Neutrophil (primary cell): ENCODE measurements at regions not wholly inside any gene's neighbourhood (a gene's known extent, or its start where the extent isn't known, plus 50 kb on each side); places are given as distances from the start of the nearest gene placed in this dataset.

Experiments
- H3K27ac ChIP-seq: fragments of 200-600 bp; sonication (generic); 2 replicates; pipeline ENCODE4 v1.5.1; 2016; ENCODE audit warnings: mild to moderate bottlenecking, moderate library complexity
- H3K27me3 ChIP-seq: fragments of 200-600 bp; sonication (generic); 2 replicates; pipeline ENCODE4 v1.6.0; 2016; ENCODE audit warnings: mild to moderate bottlenecking
- H3K36me3 ChIP-seq: fragments of 200-600 bp; sonication (generic); 2 replicates; pipeline ENCODE4 v1.5.1; 2017
- H3K4me1 ChIP-seq, 2 experiments: fragments of 200-600 bp in 1 of 2; sonication (generic) in 1 of 2; 1 replicate in 1 of 2; 2 replicates in 1 of 2; pipeline versions ENCODE4 v1.5.1 to v1.6.1; 2013 to 2016; ENCODE audit warnings: low read depth in 1 of 2, low read length in 1 of 2, mild to moderate bottlenecking in 1 of 2, moderate library complexity in 1 of 2; ENCODE audit not compliant: control insufficient read depth in 1 of 2, insufficient read depth in 1 of 2
- H3K4me3 ChIP-seq, 2 experiments: fragments of 200-600 bp in 1 of 2; sonication (generic) in 1 of 2; 1 replicate in 1 of 2; 2 replicates in 1 of 2; pipeline ENCODE4 v1.5.1; 2013 to 2016; ENCODE audit warnings: low read depth in 1 of 2, low read length in 1 of 2, mild to moderate bottlenecking in 1 of 2, moderate library complexity in 1 of 2
- H3K9me3 ChIP-seq: fragments of 200-600 bp; sonication (generic); 2 replicates; pipeline ENCODE4 v1.5.1; 2016
- TF ChIP-seq, protein P1 (sequence below): fragments of 200-600 bp; sonication (generic); IDR thresholded peaks from 2 replicates; pipeline ENCODE4 v1.5.1; 2016; ENCODE audit warnings: antibody characterized with exemption

DNA sequence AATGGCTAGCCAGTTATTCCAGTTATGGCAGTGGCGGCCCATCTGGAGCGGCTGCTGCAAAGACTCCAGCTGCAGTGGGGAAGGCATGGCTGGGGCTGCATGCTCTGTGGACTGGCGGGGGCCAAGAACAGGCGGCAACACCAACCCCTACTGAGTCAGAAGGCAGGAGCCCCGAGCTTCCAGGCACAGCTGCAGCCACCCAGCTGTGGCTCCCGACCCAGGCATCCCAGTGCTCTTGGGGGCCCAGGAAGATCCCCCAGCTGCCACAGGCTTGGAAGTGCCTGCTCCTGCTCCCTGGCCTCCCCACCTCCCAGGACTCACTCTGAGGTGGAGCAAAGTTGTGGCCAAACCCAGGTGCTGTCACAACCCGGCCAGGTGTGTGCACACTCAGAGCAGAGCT lies 317.0 kb upstream of the RRP15 start:
- H3K4me1 ChIP-seq: no peaks in the 10 kb centered on the region
- TF ChIP-seq, protein P1, sequence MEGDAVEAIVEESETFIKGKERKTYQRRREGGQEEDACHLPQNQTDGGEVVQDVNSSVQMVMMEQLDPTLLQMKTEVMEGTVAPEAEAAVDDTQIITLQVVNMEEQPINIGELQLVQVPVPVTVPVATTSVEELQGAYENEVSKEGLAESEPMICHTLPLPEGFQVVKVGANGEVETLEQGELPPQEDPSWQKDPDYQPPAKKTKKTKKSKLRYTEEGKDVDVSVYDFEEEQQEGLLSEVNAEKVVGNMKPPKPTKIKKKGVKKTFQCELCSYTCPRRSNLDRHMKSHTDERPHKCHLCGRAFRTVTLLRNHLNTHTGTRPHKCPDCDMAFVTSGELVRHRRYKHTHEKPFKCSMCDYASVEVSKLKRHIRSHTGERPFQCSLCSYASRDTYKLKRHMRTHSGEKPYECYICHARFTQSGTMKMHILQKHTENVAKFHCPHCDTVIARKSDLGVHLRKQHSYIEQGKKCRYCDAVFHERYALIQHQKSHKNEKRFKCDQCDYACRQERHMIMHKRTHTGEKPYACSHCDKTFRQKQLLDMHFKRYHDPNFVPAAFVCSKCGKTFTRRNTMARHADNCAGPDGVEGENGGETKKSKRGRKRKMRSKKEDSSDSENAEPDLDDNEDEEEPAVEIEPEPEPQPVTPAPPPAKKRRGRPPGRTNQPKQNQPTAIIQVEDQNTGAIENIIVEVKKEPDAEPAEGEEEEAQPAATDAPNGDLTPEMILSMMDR: no peak
- no peaks in the 10 kb centered on the region for H3K9me3 ChIP-seq
- no peak overlapping the region for H3K4me3 ChIP-seq
- H3K27ac ChIP-seq: no peak overlapping the region
- H3K27me3 ChIP-seq: no peaks in the 10 kb centered on the region
- no peaks in the 10 kb centered on the region for H3K36me3 ChIP-seq

DNA sequence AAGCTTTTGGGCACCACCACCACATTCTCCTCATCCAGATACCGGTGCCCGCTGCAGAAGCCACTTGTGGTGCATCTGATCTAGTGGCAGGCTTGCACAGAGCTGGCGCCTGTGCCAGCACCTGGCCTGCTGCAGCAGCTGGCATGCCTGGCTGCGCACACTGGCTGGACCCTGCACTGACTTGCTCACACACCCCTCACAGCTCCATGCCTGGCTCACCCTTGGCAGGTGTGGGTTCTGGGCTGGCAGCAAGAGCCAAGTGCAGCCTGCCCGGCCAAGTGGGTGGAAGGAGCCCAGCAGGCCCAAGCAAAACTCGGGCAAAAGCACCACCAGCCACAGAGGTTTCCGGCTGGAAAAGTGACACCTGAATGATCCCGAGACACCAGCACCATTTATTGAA lies 315.7 kb upstream of the RRP15 start:
- Histone ChIP-seq H3K4me3 (no peak overlapping the region), H3K27me3 (no peaks in the 10 kb centered on the region), H3K36me3 (no peaks in the 10 kb centered on the region), H3K9me3 (no peaks in the 10 kb centered on the region), H3K4me1 (no peaks in the 10 kb centered on the region), H3K27ac (no peak overlapping the region)
- TF ChIP-seq, protein P1: no peak

DNA sequence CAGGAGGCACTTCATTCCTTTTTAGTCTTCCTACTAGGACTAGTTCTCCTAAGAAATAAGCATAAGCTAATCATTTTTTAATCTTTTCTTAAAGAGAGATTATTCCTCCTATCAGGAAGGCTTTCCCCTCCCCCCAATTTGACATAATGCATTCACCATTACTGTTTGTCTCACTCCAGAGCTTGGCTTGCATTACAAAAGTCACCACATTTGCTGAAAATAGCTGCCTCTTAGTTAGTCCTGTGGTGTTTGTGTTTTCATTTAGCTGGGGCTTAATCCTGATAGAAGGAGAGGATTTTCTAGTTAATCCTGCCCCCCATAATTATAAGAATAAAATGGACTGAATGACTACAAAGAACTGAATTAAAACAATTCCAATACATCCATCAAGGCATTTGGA lies 307.1 kb upstream of the RRP15 start:
- TF ChIP-seq, protein P1: no peak
- Histone ChIP-seq H3K9me3 (no peaks in the 10 kb centered on the region), H3K36me3 (no peaks in the 10 kb centered on the region), H3K4me1 (no peaks in the 10 kb centered on the region), H3K4me3 (no peak overlapping the region), H3K27me3 (no peaks in the 10 kb centered on the region), H3K27ac (no peak overlapping the region)

DNA sequence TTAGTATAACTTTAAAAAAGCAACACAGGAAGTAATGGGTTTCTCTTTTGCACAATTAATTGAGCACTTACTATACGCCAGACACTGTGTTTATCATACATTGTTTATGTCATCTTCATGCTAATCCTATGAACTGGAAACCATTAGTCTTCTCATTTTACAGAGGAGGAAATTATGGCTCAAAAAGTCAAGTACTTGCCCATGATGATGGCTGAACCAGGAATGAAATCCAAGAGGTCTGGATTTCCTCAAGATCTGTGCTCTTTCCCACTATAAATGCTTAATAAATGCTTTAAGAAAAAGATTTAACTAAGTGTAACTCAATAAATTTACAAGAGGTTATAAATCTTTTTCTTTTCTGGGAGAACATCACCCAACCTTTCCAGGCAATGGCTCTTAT lies 303.7 kb upstream of the RRP15 start:
- TF ChIP-seq, protein P1: no peak
- H3K4me1 ChIP-seq: no peaks in the 10 kb centered on the region
- H3K4me3 ChIP-seq: no peak overlapping the region
- no peaks in the 10 kb centered on the region for H3K36me3 ChIP-seq
- H3K27me3 ChIP-seq: no peaks in the 10 kb centered on the region
- H3K9me3 ChIP-seq: no peaks in the 10 kb centered on the region
- no peak overlapping the region for H3K27ac ChIP-seq

DNA sequence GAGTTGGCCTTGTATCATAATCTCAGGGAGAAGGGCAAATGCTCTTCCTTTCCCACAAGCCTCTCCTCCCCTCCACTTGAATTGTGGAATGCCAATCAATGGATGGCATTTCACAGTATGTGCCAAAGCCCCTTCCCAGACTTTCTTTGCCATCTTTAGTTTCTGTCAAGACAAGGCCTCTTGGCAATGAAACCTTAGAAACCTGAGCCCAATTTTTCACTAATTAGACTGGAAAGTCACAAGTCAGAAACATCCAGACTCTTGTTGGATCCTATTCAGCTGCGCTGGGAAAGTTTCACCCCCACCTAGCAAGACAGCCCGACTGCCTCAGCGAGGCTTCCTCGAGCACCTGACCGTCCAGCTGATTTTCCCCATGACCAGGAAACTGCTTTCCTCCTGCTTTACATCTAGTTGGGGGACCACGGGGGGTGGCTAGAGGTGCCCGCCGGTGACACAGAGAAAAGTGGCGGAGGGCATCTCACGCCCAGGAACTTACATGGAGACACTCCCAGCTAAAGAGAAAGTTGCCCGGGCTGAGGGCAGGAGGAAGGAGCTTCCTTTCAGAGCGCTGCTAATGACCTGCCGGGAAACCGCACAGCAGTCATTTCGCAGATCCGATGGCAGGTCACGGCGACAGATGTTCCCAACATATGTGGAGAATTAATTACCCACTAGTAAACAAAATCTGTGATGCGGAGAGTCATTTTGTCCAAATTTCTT lies 302.6 kb upstream of the RRP15 start:
- Histone ChIP-seq H3K27ac (no peak overlapping the region), H3K9me3 (no peaks in the 10 kb centered on the region), H3K4me1 (no peaks in the 10 kb centered on the region), H3K36me3 (no peaks in the 10 kb centered on the region), H3K4me3 (no peak overlapping the region), H3K27me3 (no peaks in the 10 kb centered on the region)
- TF ChIP-seq, protein P1: no peak

DNA sequence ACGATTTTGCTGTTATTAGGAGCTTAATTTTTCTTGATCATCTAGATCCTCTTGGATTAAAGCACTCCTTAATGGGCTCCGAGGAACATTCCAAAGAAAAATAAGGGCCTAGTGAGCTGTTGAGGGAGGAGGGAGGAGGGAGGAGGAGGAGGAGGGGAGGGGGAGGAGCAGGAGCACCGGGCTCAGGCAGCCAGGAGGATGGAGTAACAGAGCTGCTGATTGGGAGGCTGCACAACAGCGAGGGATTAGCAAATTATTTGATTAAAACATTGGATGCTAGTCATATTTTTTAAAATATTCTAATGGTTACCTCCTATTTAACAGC lies 302.1 kb upstream of the RRP15 start:
- TF ChIP-seq, protein P1: no peak
- H3K4me1 ChIP-seq: no peaks in the 10 kb centered on the region

More for the DNA sequence above, 302.1 kb upstream of the RRP15 start:
- Histone ChIP-seq H3K4me3 (no peak overlapping the region), H3K27ac (no peak overlapping the region), H3K9me3 (no peaks in the 10 kb centered on the region), H3K36me3 (no peaks in the 10 kb centered on the region), H3K27me3 (no peaks in the 10 kb centered on the region)
